ENCODE measurements at regions not wholly inside any gene's neighbourhood (a gene's known extent, or its start where the extent isn't known, plus 50 kb on each side); places are given as distances from the start of the nearest gene placed in this dataset.

DNA sequence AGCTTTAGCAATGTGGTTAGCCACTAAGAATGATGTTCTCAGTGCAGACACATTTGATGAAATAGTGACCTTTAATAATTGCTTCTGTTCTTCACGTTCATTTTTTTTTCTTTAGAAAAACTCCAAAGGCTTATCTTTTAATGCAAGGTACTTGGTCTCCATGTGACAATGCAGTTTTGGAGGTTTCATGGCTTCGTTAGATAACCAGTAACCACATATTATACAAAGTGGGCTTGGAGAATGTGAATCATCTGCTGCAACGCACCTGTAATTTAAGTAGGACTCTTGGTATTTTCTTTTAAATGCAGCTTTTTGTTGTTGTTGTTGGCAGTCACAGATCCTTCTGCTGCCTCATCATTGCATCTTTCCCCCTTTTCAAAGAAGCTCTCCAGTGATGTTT, 1606.3 kb downstream of the SUCLG1 start:
- DNase-seq = no peak

DNA sequence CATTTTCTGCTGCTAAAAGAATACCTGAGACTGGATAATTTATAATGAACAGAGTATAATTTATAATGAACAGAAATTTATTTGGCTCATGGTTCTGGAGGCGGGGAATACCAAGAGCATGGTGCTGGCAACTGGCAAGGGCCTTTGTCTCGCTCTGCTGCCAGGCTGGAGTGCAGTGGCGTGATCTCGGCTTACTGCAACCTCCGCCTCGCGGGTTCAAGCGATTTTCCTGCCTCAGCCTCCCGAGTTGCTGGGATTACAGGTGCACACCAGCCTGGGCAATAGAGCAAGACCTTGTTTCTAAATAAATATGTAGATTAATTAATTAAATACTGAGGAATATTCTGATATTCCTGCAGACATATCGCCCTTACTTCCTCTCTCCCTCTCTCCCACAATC, 1610.8 kb downstream of the SUCLG1 start:
- DNase-seq = no peak

DNA sequence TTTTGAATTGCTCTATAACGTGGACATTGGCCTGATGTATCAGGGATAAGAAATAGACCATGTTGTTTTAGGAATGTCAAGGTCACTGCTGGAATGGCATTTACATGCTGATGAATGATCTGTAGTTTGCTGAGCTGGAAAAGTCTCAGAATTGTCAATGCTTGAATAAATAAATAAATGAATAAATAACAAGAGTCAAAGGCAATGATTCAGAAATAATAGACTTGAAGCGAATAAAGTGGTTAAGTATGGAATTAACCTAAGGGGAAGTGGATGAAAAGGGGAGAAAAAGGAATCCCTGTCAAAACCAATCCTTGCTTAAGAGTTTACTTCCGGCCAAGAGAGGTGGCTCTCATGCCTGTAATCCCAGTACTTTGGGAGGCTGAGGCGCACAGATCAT, 1620.0 kb downstream of the SUCLG1 start:
- no peak for DNase-seq

DNA sequence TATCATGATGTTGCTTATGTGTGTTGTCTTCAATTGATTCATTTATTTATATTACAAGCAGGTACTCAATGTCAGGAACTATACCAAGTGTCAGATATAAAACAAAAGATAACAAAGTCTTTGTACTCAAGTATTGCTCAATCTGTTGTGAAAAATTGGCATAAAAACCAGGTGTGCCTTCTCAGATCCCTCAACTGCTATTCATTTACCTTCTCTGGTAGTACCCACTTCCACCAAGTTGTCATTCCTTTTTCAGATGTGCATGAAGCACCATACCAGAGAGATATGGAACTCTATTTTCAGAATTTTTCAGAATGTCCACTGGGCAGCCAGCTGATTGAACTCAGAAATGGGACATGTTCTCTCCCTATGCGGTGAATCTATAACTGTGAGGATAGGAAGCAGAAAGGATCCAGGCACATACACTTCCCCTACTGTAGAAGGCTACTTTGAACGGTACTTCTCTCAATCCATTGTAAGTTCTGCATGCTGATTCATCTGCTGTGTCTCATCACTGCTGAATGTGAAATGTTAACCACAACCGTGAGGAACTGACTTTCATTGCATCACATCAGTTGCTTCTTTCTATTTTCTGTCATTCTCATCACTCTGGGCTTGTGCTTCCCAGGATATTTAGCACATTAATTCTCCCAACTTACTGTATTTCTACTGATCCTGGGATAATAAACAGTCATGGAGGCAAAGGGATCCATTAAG, 1621.3 kb downstream of the SUCLG1 start:
- DNase-seq = no peak

DNA sequence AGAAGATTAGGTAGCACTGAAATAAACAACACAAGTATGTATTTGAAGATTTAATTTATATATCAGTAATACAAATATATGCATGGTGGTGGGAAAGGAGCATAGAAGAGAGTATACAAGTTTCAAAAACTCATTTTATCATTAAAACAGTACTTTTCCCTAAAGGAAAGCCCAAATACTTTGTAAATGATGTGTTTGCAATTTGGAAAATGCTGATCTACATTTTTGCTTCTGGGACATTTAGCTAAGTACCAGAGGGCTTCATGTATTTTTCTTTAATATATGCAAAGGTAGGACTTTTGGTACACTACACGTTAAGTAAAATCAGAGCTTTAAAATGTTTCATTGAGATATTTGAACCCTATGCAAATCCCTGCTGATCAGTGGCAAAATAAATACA, 1624.2 kb downstream of the SUCLG1 start:
- DNase-seq = no peak

DNA sequence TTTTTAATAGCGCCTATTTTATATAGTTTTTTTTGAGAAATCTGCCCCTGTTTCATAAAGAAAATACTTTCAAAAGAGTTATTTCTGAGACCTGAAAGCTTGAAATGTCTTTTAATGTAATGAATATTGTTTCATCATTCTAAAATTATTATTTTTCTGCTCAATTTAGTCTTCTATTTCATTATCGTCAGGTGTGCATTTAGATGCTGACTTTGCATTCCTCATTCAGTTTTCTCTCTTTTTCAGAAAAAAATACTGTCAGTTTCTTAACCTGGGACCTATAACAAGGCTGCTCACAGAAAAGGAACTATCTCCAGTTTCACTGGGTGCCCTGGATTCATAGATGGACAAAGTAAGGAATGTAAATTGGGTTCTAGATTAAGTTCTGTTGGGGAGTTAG, 1631.7 kb downstream of the SUCLG1 start:
- DNase-seq = no peak

DNA sequence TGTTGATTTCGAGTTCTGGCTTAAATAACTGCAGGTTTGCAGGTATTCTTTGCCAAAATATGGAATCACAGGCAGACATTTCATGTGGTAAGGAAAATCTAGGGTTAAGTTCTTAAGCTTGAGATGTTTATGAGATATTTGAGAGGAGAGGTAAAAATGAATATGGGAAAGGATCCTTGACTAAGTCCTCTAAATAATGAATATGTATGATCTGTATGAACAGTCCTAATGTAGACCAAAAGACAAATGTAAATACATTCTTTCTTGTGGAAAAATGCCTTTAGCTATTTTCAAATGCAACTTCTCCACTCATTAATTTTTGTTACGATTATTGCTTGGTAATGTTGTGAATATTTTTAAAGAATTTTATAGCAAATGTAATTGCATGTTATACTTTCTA, 1632.6 kb downstream of the SUCLG1 start:
- no peak for DNase-seq

DNA sequence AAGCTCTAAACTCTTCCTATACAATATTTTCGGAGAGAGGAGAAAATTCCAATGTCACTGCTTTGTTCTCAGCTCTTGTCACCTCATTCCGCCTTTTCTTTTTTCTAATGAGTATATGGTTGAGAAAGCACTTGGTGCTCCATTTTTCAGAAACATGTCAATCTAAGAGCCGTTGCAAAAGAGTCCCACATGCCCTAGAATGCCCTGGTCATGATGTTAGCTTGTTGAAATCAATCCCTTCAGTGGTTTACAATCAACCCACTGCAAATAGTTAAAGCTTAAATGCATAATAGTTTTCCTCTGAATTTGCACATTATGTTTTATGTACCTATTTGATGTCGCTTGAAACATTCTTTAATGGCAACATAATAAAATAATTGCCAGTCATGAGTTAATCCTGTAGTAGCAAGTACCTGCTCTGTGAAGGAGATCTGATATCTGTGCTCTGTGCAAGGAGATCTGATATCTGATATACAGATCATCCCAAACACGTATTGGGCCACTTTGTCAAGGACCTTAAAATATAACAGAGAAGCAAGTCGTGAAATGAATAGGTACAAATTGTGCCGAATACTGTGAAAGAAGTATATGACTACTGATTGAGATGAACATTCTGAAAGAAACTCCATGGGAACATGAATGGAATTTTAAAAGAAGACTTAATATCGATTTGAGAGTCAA, 1633.5 kb downstream of the SUCLG1 start:
- no peak for DNase-seq

DNA sequence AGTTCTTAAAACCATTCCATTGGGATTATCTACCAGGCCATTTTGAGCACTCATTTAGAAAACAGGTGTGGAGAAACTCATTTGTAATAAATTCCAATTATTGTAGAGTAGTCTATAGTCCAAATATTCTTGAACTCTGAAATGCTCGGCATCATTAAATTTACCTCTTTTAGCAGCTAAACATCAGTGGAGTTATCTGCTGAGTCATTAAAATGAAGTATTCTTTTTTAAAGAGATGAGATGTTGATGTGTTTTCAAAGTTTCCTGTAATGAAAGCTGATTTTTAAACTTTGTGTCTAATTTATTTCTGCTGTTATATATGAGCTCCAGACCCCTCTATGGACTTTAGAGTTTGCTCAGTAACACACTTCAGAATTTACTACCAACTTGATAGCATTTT, 1635.2 kb downstream of the SUCLG1 start:
- DNase-seq = no peak

DNA sequence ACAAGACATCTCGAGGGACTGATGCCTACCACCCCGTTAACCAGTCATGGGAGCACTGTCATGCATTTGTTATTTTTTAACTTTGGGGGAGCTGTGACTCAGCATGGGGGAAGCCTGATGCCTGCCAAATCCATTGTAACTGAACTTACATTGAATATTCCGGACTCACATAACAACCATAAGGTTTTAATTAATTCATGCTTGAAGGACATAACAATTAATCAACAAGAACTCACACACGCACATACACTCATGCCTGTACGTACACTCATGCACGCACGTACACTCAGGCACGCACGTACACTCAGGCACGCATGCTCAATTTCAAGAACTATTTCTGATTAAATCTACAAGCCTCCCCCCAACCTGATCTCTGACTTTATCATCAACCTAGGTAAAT, 1639.1 kb downstream of the SUCLG1 start:
- no peak for DNase-seq

DNA sequence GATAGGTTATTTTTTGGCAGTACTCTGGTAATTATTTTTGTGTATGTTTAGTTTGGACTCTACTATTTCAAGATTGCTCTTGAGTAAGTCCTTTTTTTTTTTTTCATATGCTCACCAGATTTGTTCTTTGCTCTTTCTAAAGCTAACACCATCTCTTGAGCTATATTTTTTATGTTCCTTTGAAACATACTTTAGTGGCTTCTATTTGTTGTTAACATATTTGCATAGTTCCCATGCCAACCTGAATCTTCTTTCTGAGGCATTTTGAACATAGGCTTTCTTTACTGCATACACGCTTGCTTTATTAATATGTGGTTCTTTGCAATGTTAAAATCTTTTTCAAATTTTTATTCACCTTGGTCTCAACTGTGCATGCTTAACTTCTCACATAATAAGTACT, 1644.9 kb downstream of the SUCLG1 start:
- no peak for DNase-seq

DNA sequence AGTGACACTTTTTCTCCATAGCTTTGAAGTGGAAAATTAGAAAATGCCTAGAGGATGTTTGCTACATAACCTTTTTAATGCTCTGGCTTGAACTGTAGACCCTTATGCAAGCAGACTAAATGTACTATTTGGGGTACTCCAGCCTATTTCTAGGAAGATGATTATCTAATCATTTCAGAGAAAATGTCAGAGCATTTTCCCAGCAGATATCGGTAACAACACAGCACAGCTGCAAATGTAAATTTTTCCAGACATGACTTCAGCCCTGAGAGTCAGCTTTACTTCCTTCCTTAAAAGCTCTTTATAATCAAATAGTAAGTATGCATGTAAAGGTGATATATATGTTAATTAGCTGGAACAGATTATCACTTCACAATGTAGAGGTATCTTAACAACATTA, 1647.1 kb downstream of the SUCLG1 start:
- DNase-seq = no peak

DNA sequence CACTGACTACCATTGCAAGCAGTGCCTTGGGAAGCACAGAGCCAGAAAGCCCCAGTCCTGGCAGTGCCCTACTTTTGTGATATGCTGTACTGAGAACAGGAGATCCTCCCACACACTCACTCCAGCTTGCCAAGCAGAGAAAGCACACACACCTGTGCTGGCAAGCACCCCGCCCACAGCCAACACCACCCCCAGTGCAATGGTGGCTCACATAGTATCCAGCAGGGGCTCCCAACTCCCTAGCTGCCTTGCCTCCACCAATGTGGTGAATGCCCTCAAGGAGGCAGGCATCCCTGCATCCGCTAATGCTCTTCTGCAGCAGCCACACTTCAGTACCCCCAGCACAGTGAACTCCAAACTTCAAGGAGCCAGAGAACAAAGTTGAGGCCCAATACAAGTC, 1655.8 kb downstream of the SUCLG1 start:
- no peak for DNase-seq

DNA sequence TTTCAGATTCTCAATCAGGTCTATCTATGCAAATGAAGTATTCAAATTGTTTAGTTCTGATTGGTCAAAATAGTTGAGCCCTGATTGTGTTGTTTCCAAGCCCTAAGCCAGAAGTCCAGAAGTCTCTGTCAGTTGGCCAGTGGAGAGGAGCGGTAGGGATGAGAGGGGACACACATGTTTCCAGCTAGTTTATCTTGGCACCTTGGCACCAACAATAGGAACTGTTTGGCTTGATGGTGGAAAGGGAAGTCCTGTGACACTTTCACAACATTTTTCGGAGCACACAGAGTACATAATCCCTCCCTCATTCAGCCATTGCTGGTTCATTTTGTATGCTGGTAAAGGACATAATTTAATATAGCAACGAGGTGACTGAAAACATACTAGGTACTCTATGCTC, 1661.6 kb downstream of the SUCLG1 start:
- DNase-seq = no peak

DNA sequence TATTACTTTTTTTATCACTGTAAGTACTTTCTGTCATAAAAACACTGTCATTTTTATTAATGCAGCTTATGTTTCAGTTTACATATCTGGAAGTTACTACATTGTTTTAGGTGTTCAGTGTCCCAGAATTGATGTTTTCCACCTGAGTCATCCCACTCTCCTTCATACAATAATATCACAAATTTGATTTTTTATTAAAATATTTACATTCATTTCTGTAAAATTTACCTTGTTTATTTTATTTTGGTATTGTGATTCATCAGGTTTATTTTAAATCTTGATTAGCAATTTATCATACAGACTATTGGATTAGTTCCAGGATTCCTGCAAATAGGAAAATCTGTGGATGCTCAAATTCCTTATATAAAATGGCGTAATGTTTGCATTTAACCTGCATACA, 1662.9 kb downstream of the SUCLG1 start:
- no peak for DNase-seq

DNA sequence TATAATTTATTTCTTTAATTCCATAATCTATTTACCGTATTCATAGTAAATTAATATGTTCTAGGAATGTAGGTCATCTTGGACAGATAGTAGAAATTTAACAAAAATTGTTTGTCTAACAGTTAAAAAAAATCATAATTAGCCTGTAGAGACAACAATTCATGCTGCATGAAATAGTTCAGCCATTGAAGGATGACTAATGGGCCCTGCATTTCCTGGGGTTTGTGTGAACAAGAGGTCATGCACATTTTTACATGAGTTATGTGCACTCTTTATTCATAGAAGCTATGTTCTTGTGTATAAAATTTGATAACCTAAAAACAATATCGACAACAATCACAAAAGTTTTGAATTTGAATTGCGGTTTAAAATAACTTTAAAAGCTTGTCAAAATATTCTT, 1663.6 kb downstream of the SUCLG1 start:
- DNase-seq = no peak

DNA sequence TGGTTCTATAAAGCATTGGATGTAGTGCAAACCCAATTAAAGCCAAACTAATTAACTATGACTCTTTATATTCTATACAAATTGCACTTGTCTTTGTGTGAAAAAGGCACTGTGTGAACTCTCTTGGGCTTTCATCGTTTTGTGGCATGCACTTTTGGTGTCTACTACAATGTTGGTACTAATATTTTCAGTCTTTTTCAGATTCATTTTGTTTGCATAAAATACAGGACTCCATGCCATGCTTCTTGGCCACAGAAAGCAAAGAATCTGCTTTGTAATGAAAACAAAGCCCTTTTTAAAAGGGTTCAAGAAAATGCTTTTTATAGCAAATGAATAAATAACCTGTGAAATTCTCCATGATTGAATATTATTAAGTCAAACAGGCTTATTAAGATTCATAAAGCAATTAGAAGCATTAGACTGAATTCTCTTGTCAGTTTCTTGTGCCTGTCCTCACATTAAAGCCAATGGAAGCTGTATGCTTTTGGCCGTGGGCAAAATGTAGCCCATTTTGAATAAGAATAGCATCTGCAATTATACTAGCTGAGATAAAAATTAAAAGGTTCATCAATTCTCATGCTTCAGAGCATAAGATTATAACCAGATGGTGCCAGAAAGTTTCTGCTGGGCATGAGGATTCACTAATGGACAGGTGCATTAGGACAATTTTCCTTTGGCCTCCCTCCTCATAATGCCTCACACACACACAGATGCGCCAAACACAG, 1665.2 kb downstream of the SUCLG1 start:
- DNase-seq = no peak

DNA sequence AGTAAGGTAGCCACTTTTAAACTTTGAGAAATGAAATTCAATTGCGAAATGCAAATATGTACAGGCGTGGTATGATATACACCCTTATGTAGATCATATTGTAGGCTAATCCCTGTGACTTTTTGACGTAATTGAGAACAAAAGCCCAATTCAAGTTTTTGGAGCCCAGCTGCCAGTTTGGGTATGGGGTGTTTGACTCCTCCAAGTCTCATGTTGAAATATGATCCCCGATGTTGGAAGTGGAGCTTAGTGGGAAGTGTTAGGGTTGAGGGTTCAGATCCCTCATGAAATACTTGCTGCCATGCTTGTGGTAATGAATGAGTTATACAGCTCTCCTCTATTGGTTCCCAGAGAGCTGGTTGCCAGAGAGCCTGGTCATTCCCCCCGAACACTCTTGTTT, 1666.8 kb downstream of the SUCLG1 start:
- DNase-seq = no peak

DNA sequence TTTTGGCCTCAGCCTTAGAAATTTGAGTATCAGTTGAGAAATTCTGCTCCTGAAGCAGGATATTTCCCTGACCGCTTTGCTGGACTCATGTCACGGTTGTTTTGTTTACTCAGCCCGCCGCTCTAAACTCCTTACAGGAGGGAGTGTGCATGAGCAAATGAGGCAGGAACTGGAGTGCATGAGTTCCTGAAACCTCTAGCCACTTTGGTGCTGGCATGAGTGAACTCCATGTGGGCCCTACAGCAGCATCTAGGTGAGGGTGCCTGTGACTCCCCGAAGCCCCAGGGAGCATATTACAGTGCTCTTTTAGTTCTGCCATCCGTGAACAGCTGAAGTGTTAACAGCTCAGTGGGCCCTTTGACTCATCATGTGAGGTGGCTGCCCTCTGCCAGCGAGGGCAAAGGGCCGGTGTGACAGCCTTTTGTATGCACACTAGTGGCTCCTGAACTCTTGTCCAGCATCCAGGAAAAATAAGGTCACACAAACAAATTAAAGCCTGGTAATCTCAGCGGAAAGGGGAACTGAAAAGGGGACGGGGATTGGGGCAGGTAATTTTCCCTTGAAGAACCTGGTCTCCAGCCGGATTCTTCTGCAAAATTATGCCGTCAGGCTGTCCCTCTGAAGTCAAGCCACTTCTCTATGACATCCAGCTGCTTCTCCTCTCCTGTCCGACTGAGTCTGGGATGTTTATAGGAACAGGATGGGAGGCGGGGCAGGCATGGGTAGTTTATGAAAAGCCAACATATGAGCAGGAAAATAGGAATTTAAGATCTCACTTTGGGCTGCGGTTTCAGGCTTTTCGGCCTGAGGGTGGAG, 1668.7 kb downstream of the SUCLG1 start:
- DNase-seq = no peak

DNA sequence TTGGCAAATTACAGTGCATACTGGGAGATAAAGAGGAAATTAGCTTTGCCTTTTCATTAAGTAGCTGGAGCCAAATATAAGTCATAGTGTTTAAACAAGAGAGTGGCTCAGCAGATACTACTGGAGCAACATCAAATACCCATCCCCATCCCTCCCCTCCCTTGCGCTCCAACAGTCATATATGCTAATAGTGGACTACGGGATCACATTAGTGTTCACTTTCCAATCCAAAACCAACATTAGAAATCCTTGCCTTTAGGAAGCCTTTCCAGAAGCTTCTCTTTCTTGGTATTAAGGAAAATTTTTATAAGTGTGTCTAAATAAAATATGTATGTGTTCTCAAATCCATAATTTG, 1669.3 kb downstream of the SUCLG1 start:
- DNase-seq = no peak

DNA sequence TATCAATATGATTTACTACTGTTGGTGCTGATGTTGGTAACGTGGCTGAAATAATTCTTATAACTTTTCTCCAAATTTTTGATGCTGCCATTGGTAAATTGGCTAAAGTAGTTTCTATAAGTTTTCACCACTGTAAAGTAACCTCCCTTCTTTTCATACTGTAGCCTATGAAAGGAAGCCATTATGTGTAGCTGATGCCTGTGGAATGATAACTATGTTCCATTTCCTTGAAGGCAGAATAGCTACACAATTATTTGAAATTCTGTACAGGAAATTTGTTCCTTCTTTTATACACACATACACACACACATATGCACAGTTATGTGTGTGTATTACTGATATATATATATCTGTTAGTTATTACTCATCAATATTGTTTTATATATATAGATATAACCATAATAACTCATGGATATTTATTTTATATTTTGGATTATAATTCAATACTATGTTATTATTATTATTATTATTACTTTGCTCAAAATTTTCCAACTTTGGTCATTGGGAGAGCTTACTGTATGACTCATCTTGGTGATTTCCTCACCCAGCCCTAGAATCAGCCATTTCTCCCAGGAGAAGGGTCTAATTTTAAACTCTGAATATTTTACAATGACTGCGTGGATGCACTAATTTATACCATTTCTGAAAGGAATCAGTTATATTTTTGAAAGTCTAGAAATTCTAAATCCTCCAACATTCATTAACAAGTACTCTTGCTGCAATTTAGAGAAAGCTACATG, 1677.7 kb downstream of the SUCLG1 start:
- DNase-seq = no peak

DNA sequence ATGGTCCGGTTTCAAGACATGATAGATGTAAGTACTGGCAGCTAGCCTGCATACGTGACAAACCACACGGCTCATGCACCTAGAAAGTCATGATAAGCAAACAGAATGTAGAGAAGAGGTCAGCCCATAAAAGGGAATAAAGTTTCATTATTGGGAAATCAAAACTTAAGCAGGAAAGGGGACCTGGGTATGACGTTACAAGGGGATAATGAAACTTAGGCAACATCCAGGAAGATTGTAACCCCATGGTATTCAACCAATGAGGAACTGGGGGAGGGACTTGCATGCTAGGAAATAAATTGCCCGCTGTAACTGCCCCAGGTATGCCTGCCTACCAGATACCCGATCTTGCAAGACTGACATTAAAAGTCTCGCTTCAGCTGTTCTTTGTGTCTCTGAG, 1679.0 kb downstream of the SUCLG1 start:
- no peak for DNase-seq

DNA sequence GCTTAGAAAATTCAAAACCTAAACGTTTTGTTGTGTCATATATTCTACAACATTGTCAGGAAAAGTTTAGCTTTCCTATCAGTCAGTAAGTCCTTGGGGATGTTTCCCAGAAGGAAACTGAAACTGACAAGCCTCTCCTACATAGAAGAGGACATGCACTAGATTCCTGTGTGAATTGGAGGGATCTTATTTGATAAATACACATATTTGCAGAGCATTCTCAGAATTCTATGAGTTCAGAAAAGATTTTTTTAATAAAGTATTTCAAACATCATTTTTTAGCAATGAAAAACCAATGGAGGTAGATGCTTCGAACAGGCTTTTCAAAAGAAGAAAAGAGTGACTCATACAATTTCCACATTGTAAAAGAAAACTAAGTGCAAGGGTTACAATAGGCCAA, 1706.7 kb downstream of the SUCLG1 start:
- no peak for DNase-seq

Measured in effector CD4-positive, alpha-beta T cell (primary cell).